Neural crest cell (in vitro differentiated cells): ENCODE measurements at regions not wholly inside any gene's neighbourhood (a gene's known extent, or its start where the extent isn't known, plus 50 kb on each side); places are given as distances from the start of the nearest gene placed in this dataset.

Experiments used
- DNase-seq: peaks from one replicate; pipeline ENCODE4 v3.0.0; 2021; ENCODE audit warnings: low read depth, mixed read lengths, low spot score
- H3K27ac Mint-ChIP-seq: one replicate; pipeline ENCODE4 v1.8.0; 2021; ENCODE audit warnings: mild to moderate bottlenecking, mixed read lengths; ENCODE audit not compliant: unreplicated experiment
- H3K27me3 Mint-ChIP-seq: 2 replicates; pipeline ENCODE4 v1.8.0; 2021; ENCODE audit warnings: low read depth, mild to moderate bottlenecking, mixed read lengths
- H3K36me3 Mint-ChIP-seq: 2 replicates; pipeline ENCODE4 v1.8.0; 2021; ENCODE audit warnings: low read depth, mild to moderate bottlenecking, mixed read lengths
- H3K4me1 Mint-ChIP-seq: 2 replicates; pipeline ENCODE4 v1.8.0; 2021; ENCODE audit warnings: mixed read lengths
- H3K4me3 Mint-ChIP-seq: one replicate; pipeline ENCODE4 v1.8.0; 2021; ENCODE audit warnings: mild to moderate bottlenecking, mixed read lengths
- H3K9me3 Mint-ChIP-seq: 2 replicates; pipeline ENCODE4 v1.8.0; 2021; ENCODE audit warnings: mixed read lengths
- CTCF ChIP-seq: fragments of 200-600 bp; sonication (generic); conservative IDR thresholded peaks from 2 replicates; pipeline ENCODE4 v1.5.0; 2021; ENCODE audit warnings: antibody characterized with exemption, mild to moderate bottlenecking

GRCh38 chr12:82209533-82209932 is 148.7 kb downstream of the CCDC59 start:
- no peak for DNase-seq
- H3K27ac Mint-ChIP-seq, result no peak overlapping the region
- no peak for TF ChIP-seq CTCF
- H3K4me1 Mint-ChIP-seq, result no peaks in the 10 kb centered on the region
- no peak overlapping the region for H3K4me3 Mint-ChIP-seq
- peaks cover 18% of the 10 kb centered on the region for H3K9me3 Mint-ChIP-seq
- peaks cover 2% of the 10 kb centered on the region for H3K36me3 Mint-ChIP-seq
- no peaks in the 10 kb centered on the region for H3K27me3 Mint-ChIP-seq

- Mint-ChIP-seq H3K36me3 (peaks cover 2% of the 10 kb centered on the region), H3K27ac (no peak overlapping the region), H3K4me1 (no peaks in the 10 kb centered on the region), H3K9me3 (peaks cover 22% of the 10 kb centered on the region), H3K4me3 (no peak overlapping the region), H3K27me3 (no peaks in the 10 kb centered on the region)
- no peak for DNase-seq
- no peak for TF ChIP-seq CTCF
Observed at GRCh38 chr12:82207556-82207955, 150.6 kb downstream of the CCDC59 start.

- Mint-ChIP-seq H3K9me3 (peaks cover 16% of the 10 kb centered on the region), H3K27ac (no peak overlapping the region), H3K27me3 (peaks cover 6% of the 10 kb centered on the region), H3K4me1 (no peaks in the 10 kb centered on the region), H3K4me3 (no peak overlapping the region), H3K36me3 (no peaks in the 10 kb centered on the region)
- DNase-seq, result no peak
- no peak for TF ChIP-seq CTCF
Observed at GRCh38 chr12:82203086-82203485, 155.1 kb downstream of the CCDC59 start.

GRCh38 chr12:82187595-82187994 is 170.6 kb downstream of the CCDC59 start:
- no peak overlapping the region for H3K27ac Mint-ChIP-seq
- TF ChIP-seq CTCF, result no peak
- DNase-seq, result no peak

GRCh38 chr12:82187011-82187410 is 171.2 kb downstream of the CCDC59 start:
- Mint-ChIP-seq H3K27ac (no peak overlapping the region), H3K4me3 (no peak overlapping the region), H3K4me1 (no peaks in the 10 kb centered on the region), H3K27me3 (peaks cover 6% of the 10 kb centered on the region), H3K36me3 (no peaks in the 10 kb centered on the region), H3K9me3 (peaks cover 2% of the 10 kb centered on the region)
- TF ChIP-seq CTCF, result no peak
- DNase-seq, result no peak

More at GRCh38 chr12:82187595-82187994, 170.6 kb downstream of the CCDC59 start:
- peaks cover 6% of the 10 kb centered on the region for H3K27me3 Mint-ChIP-seq
- H3K9me3 Mint-ChIP-seq, result peaks cover 2% of the 10 kb centered on the region
- H3K36me3 Mint-ChIP-seq, result no peaks in the 10 kb centered on the region
- H3K4me1 Mint-ChIP-seq, result no peaks in the 10 kb centered on the region
- H3K4me3 Mint-ChIP-seq, result no peak overlapping the region

- no peak overlapping the region for H3K4me3 Mint-ChIP-seq
- no peak overlapping the region for H3K27ac Mint-ChIP-seq
- H3K4me1 Mint-ChIP-seq, result no peaks in the 10 kb centered on the region
- H3K27me3 Mint-ChIP-seq, result peaks cover 5% of the 10 kb centered on the region
- H3K9me3 Mint-ChIP-seq, result peaks cover under 1% of the 10 kb centered on the region
- DNase-seq, result no peak
- H3K36me3 Mint-ChIP-seq, result no peaks in the 10 kb centered on the region
- TF ChIP-seq CTCF, result no peak
Observed at GRCh38 chr12:82186282-82186681, 171.9 kb downstream of the CCDC59 start.
